ENCODE measurements at regions not wholly inside any gene's neighbourhood (a gene's known extent, or its start where the extent isn't known, plus 50 kb on each side); places are given as distances from the start of the nearest gene placed in this dataset.

DNA sequence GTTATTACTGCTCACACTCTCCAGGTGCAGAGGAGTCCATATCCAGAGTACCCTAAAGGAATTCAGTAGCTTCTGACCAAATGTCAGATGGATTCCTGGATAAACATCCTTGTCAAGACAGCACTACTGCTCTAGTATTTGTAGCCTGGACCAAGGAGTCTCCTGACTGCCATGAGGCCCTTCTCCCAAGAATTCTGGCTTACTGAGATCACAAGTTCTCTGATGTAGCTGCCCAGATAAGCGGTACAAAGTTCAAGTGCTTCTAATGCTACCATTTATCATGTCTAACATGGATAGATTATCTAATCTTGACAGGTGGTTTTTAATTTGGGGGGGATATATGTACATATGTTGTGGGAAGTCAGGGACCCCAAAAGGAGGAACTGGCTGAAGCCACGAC, 196.6 kb upstream of the HMCN1 start:
- Histone ChIP-seq H3K27ac (ENCODE audit: low read depth, low read length) (no peak overlapping the region), H3K27me3 (ENCODE audit: control insufficient read depth in 5 of 5, insufficient read depth in 4 of 5, low read length in 5 of 5) (no peaks in the 10 kb centered on the region), H3K36me3 (ENCODE audit: control insufficient read depth in 5 of 5, insufficient read depth in 5 of 5, low read length in 5 of 5) (no peaks in the 10 kb centered on the region), H3K4me1 (ENCODE audit: control insufficient read depth in 5 of 5, insufficient read depth in 5 of 5, low read length in 5 of 5) (peaks cover 2 to 46% (median 24%) of the 10 kb centered on the region in 5 donors), H3K4me3 (ENCODE audit: low read depth in 1 of 5, low read length in 5 of 5) (peak overlapping the region in 1 of 5 donors; percentile 12), H3K9ac (ENCODE audit: low read length in 5 of 5) (no peak overlapping the region), H3K9me3 (ENCODE audit: control insufficient read depth in 5 of 5, low read length in 5 of 5) (no peaks in the 10 kb centered on the region)

DNA sequence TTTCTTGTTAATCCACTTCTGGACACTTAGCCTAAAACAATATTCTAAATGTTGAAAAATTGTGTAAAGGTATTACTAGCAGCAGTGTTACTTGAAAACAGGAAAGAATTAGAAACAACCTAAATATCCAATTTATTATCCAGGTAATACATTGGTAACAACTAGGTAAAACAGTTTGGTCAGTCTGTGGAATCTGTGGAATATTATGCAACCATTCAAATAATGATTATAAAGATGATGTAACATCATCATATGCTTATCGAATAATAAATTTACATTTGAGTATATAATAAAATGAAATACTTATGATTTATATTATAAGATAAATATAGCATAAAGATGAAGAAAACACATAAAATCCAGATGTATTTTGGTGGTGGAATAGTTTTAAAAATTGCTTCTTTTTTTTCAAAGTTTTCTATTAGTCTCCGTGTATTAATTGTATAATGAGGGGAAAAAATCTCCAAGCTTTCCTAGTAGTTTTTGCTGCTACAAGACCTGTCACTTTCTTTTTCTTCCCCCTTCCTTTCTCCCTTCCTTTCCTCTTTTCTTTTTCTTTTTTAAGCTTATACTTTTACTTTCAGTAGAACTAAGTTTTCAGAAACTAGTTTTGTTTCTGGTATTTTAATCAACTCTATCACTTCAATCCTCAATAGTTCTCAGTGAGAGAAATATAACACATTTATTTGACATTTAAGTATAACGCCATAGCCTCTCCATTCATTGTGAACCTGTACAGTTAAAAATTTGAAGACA, 197.8 kb upstream of the HMCN1 start:
- peaks cover 2 to 37% (median 24%) of the 10 kb centered on the region in 5 donors for H3K4me1 ChIP-seq (ENCODE audit: control insufficient read depth in 5 of 5, insufficient read depth in 5 of 5, low read length in 5 of 5)
- no peaks in the 10 kb centered on the region for H3K27me3 ChIP-seq (ENCODE audit: control insufficient read depth in 5 of 5, insufficient read depth in 4 of 5, low read length in 5 of 5)
- no peak overlapping the region for H3K27ac ChIP-seq (ENCODE audit: low read depth, low read length)
- no peak overlapping the region for H3K4me3 ChIP-seq (ENCODE audit: low read depth in 1 of 5, low read length in 5 of 5)
- no peaks in the 10 kb centered on the region for H3K9me3 ChIP-seq (ENCODE audit: control insufficient read depth in 5 of 5, low read length in 5 of 5)
- H3K9ac ChIP-seq (ENCODE audit: low read length in 5 of 5), result no peak overlapping the region
- no peaks in the 10 kb centered on the region for H3K36me3 ChIP-seq (ENCODE audit: control insufficient read depth in 5 of 5, insufficient read depth in 5 of 5, low read length in 5 of 5)

DNA sequence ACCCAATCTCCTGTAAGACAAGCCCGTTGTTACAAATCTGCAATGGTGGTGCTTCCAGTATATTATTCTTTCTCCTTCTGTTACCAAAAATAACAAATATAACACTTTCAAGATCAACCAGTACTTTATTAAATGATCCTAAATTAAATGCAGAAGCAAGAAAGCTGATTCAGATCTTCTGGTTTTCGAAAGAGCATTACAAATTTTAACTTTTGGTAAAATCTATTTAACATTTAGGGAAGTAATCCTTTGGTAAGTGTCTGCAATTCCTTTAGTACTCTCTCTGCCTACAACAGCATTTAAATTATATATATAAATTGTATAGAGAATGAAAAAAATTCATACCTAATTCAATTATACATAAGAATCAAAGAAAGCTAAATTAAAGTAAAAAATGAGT, 198.6 kb upstream of the HMCN1 start:
- Histone ChIP-seq H3K36me3 (ENCODE audit: control insufficient read depth in 5 of 5, insufficient read depth in 5 of 5, low read length in 5 of 5) (no peaks in the 10 kb centered on the region), H3K27ac (ENCODE audit: low read depth, low read length) (peak overlapping the region; percentile 74), H3K27me3 (ENCODE audit: control insufficient read depth in 5 of 5, insufficient read depth in 4 of 5, low read length in 5 of 5) (no peaks in the 10 kb centered on the region), H3K9ac (ENCODE audit: low read length in 5 of 5) (peak overlapping the region in 1 of 5 donors; percentile 26), H3K4me1 (ENCODE audit: control insufficient read depth in 5 of 5, insufficient read depth in 5 of 5, low read length in 5 of 5) (peaks cover 2 to 37% (median 24%) of the 10 kb centered on the region in 5 donors), H3K9me3 (ENCODE audit: control insufficient read depth in 5 of 5, low read length in 5 of 5) (no peaks in the 10 kb centered on the region), H3K4me3 (ENCODE audit: low read depth in 1 of 5, low read length in 5 of 5) (no peak overlapping the region)

DNA sequence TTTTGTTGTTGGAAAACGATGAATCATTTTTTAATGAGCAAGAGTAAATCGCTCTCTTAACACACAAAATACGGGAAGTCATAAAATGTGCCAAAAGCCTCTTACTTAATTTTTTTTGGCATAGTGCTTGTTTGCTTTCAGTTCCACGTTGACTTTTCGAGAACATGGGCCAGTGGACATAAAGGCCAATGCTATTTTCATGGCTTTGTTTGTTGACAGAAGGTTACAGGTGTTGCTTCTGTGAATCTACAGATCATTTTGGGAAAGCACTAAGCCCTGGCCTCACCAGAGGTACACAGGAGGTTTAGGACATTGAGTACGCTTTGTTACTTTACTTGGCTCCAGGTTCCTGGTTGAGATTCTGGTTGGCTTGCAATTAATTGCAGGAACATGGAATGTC, 199.4 kb upstream of the HMCN1 start:
- no peaks in the 10 kb centered on the region for H3K9me3 ChIP-seq (ENCODE audit: control insufficient read depth in 5 of 5, low read length in 5 of 5)
- H3K4me1 ChIP-seq (ENCODE audit: control insufficient read depth in 5 of 5, insufficient read depth in 5 of 5, low read length in 5 of 5), result peaks cover 2 to 37% (median 24%) of the 10 kb centered on the region in 5 donors
- H3K27me3 ChIP-seq (ENCODE audit: control insufficient read depth in 5 of 5, insufficient read depth in 4 of 5, low read length in 5 of 5), result no peaks in the 10 kb centered on the region
- no peaks in the 10 kb centered on the region for H3K36me3 ChIP-seq (ENCODE audit: control insufficient read depth in 5 of 5, insufficient read depth in 5 of 5, low read length in 5 of 5)
- H3K9ac ChIP-seq (ENCODE audit: low read length in 5 of 5), result no peak overlapping the region
- peak overlapping the region in 3 of 5 donors; percentile 19 to 52 (median 20) for H3K4me3 ChIP-seq (ENCODE audit: low read depth in 1 of 5, low read length in 5 of 5)
- peak overlapping the region; percentile 74 for H3K27ac ChIP-seq (ENCODE audit: low read depth, low read length)

DNA sequence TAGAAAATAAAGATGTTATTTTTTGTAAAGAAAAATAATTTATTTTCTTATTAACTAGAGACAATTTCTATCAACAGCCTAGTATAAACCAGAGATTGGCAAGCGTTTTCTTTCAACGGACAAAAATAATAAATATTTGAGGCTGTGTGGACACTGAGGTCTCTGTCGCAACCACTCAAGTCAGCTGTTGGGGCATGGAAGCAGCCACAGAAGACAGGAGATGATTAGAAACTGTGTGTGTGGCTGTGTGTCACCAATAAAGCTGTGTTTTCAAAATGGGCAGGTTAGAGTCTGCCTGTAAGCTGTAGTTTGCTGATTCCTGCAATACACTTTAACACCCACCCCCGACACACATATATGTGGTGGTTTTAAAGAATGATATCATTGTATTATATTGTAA, 200.6 kb upstream of the HMCN1 start:
- Histone ChIP-seq H3K36me3 (ENCODE audit: control insufficient read depth in 5 of 5, insufficient read depth in 5 of 5, low read length in 5 of 5) (no peaks in the 10 kb centered on the region), H3K27ac (ENCODE audit: low read depth, low read length) (peak overlapping the region; percentile 74), H3K4me3 (ENCODE audit: low read depth in 1 of 5, low read length in 5 of 5) (no peak overlapping the region), H3K9ac (ENCODE audit: low read length in 5 of 5) (peak overlapping the region in 3 of 5 donors; percentile 20 to 53 (median 41)), H3K9me3 (ENCODE audit: control insufficient read depth in 5 of 5, low read length in 5 of 5) (no peaks in the 10 kb centered on the region), H3K4me1 (ENCODE audit: control insufficient read depth in 5 of 5, insufficient read depth in 5 of 5, low read length in 5 of 5) (peaks cover 2 to 42% (median 27%) of the 10 kb centered on the region in 5 donors), H3K27me3 (ENCODE audit: control insufficient read depth in 5 of 5, insufficient read depth in 4 of 5, low read length in 5 of 5) (no peaks in the 10 kb centered on the region)

DNA sequence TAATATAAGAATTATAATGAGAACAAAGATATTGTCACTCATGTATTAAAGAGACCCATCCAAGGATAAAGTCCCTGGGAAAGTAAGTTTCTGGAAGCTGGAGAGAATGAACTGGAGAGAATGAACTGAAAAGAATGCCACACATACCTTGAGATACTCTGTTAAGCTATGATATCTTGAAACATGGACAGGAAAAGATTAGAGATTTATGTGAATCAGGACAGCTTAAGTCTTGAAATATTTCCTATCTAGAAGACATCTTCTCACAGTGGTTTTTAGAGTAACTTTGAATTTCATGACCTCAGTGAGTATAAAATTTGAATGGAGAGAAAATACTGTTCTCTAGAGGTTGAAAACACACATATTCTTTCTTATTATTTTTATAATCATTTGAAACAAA, 201.3 kb upstream of the HMCN1 start:
- Histone ChIP-seq H3K27ac (ENCODE audit: low read depth, low read length) (no peak overlapping the region), H3K9me3 (ENCODE audit: control insufficient read depth in 5 of 5, low read length in 5 of 5) (no peaks in the 10 kb centered on the region), H3K9ac (ENCODE audit: low read length in 5 of 5) (no peak overlapping the region), H3K4me3 (ENCODE audit: low read depth in 1 of 5, low read length in 5 of 5) (no peak overlapping the region), H3K27me3 (ENCODE audit: control insufficient read depth in 5 of 5, insufficient read depth in 4 of 5, low read length in 5 of 5) (no peaks in the 10 kb centered on the region), H3K36me3 (ENCODE audit: control insufficient read depth in 5 of 5, insufficient read depth in 5 of 5, low read length in 5 of 5) (no peaks in the 10 kb centered on the region), H3K4me1 (ENCODE audit: control insufficient read depth in 5 of 5, insufficient read depth in 5 of 5, low read length in 5 of 5) (peaks cover 2 to 46% (median 27%) of the 10 kb centered on the region in 5 donors)

DNA sequence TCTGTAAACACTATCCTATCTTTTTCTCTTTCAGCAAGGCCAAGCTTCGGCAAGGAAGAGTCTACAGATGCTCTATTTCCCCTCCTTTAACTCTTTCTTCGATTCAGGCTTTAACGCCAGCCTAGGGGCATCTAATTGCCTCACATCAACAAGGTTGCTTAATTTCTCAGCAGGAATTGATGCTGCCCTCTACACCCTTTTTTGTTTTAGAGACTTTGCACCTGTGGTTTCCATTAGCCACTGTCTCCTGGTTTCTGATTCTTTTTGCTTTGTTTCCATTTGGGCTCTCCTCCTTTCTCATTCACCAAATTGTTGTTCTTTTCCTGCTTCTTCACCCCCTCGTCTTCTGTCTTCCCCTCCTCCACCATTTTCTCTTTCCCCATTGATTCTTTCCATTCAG, 202.4 kb upstream of the HMCN1 start:
- no peak overlapping the region for H3K27ac ChIP-seq (ENCODE audit: low read depth, low read length)
- no peaks in the 10 kb centered on the region for H3K36me3 ChIP-seq (ENCODE audit: control insufficient read depth in 5 of 5, insufficient read depth in 5 of 5, low read length in 5 of 5)
- H3K9me3 ChIP-seq (ENCODE audit: control insufficient read depth in 5 of 5, low read length in 5 of 5), result no peaks in the 10 kb centered on the region
- H3K4me3 ChIP-seq (ENCODE audit: low read depth in 1 of 5, low read length in 5 of 5), result no peak overlapping the region
- no peaks in the 10 kb centered on the region for H3K27me3 ChIP-seq (ENCODE audit: control insufficient read depth in 5 of 5, insufficient read depth in 4 of 5, low read length in 5 of 5)
- peaks cover 2 to 36% (median 19%) of the 10 kb centered on the region in 5 donors for H3K4me1 ChIP-seq (ENCODE audit: control insufficient read depth in 5 of 5, insufficient read depth in 5 of 5, low read length in 5 of 5)
- H3K9ac ChIP-seq (ENCODE audit: low read length in 5 of 5), result no peak overlapping the region

DNA sequence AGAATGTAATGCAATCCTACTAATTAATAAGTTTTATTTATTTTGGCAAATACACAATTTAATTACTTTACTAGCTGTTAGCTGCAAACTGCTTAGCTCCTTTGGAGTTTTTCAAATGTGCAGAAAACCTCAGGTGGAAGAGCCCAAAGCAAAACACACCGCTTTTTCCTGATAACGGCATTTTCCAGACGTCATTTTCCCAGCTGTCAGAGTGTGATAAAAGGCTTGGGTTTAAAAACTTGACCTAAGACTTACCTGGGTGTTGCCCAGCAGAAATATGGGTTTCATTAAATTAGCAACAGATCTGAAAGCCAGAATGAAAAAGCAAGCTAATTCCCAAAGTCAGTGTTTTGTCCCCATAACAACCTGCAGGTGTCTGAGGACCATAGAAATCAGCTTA, 204.0 kb upstream of the HMCN1 start:
- Histone ChIP-seq H3K9ac (ENCODE audit: low read length in 5 of 5) (no peak overlapping the region), H3K27ac (ENCODE audit: low read depth, low read length) (no peak overlapping the region)

DNA sequence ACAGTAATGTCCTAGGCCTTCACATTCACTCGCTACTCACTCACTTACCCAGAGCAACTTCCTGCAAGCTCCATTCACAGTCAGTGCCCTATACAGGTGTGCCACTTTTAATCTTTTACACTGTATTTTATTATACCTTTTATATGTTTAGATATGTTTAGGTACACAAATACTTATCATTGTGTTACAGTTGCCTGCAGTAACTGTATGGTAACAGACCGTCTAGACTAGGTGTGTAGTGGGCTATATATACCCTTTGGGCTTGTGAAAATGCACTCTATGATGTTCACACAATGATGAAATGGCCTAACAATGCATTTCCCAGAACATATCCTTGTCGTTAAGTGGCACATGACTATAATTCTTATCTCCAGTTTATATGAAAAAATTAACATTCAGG, 204.5 kb upstream of the HMCN1 start:
- Histone ChIP-seq H3K27ac (ENCODE audit: low read depth, low read length) (no peak overlapping the region), H3K36me3 (ENCODE audit: control insufficient read depth in 5 of 5, insufficient read depth in 5 of 5, low read length in 5 of 5) (no peaks in the 10 kb centered on the region), H3K27me3 (ENCODE audit: control insufficient read depth in 5 of 5, insufficient read depth in 4 of 5, low read length in 5 of 5) (no peaks in the 10 kb centered on the region), H3K9me3 (ENCODE audit: control insufficient read depth in 5 of 5, low read length in 5 of 5) (no peaks in the 10 kb centered on the region), H3K4me1 (ENCODE audit: control insufficient read depth in 5 of 5, insufficient read depth in 5 of 5, low read length in 5 of 5) (peaks cover 2 to 26% (median 10%) of the 10 kb centered on the region in 5 donors), H3K9ac (ENCODE audit: low read length in 5 of 5) (no peak overlapping the region), H3K4me3 (ENCODE audit: low read depth in 1 of 5, low read length in 5 of 5) (no peak overlapping the region)

More for the DNA sequence above, 204.0 kb upstream of the HMCN1 start:
- Histone ChIP-seq H3K27me3 (ENCODE audit: control insufficient read depth in 5 of 5, insufficient read depth in 4 of 5, low read length in 5 of 5) (no peaks in the 10 kb centered on the region), H3K9me3 (ENCODE audit: control insufficient read depth in 5 of 5, low read length in 5 of 5) (no peaks in the 10 kb centered on the region), H3K4me3 (ENCODE audit: low read depth in 1 of 5, low read length in 5 of 5) (no peak overlapping the region), H3K4me1 (ENCODE audit: control insufficient read depth in 5 of 5, insufficient read depth in 5 of 5, low read length in 5 of 5) (peaks cover 2 to 31% (median 15%) of the 10 kb centered on the region in 5 donors), H3K36me3 (ENCODE audit: control insufficient read depth in 5 of 5, insufficient read depth in 5 of 5, low read length in 5 of 5) (no peaks in the 10 kb centered on the region)

DNA sequence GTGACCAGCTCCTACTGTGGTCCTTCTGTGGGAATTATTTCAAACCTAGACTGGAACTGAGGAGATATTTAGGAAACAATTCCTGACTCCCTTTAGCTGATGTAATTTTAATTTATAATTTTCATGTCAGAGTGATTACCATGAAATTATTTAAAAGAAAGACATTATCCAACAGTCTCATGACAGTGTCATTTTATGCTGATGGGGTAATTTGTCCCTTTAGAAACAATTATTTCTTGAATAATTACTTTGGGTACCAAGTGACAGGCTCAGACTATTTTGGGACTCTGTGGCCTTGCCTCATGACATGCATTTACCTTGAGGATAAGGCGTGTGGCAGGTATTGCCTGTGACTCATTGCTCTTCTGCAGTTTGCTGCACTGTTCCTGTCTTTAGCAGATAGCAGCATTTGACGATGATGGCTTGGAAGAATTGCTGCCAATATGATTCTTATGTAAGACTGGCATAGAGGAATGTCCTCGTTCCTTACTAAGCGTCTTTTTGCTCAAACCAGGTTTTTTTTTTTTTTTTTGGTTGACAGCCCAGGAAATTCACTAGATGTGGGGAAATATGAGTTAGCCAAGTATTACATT, 206.0 kb upstream of the HMCN1 start:
- Histone ChIP-seq H3K36me3 (ENCODE audit: control insufficient read depth in 5 of 5, insufficient read depth in 5 of 5, low read length in 5 of 5) (no peaks in the 10 kb centered on the region), H3K4me3 (ENCODE audit: low read depth in 1 of 5, low read length in 5 of 5) (no peak overlapping the region), H3K27ac (ENCODE audit: low read depth, low read length) (no peak overlapping the region), H3K9me3 (ENCODE audit: control insufficient read depth in 5 of 5, low read length in 5 of 5) (no peaks in the 10 kb centered on the region), H3K4me1 (ENCODE audit: control insufficient read depth in 5 of 5, insufficient read depth in 5 of 5, low read length in 5 of 5) (peaks cover 0 to 13% (median 4%) of the 10 kb centered on the region in 5 donors), H3K27me3 (ENCODE audit: control insufficient read depth in 5 of 5, insufficient read depth in 4 of 5, low read length in 5 of 5) (no peaks in the 10 kb centered on the region), H3K9ac (ENCODE audit: low read length in 5 of 5) (no peak overlapping the region)
